Ectodermal cell (in vitro differentiated cells): ENCODE measurements at regions not wholly inside any gene's neighbourhood (a gene's known extent, or its start where the extent isn't known, plus 50 kb on each side); places are given as distances from the start of the nearest gene placed in this dataset.

ENCODE experiments used
- H3K27ac ChIP-seq: 2 replicates; pipeline ENCODE4 v1.7.0; 2013; ENCODE audit warnings: mild to moderate bottlenecking, low read depth, low read length; ENCODE audit not compliant: insufficient read depth, poor library complexity, severe bottlenecking
- H3K27me3 ChIP-seq: 2 replicates; pipeline ENCODE4 v1.7.0; 2013; ENCODE audit warnings: mild to moderate bottlenecking, low read length; ENCODE audit not compliant: insufficient read depth, control insufficient read depth, poor library complexity, severe bottlenecking
- H3K36me3 ChIP-seq: one replicate; pipeline ENCODE4 v1.7.0; 2013; ENCODE audit warnings: low read length; ENCODE audit not compliant: control insufficient read depth, insufficient read depth
- H3K4me1 ChIP-seq: one replicate; pipeline ENCODE4 v1.7.0; 2013; ENCODE audit warnings: low read length; ENCODE audit not compliant: control insufficient read depth, insufficient read depth
- H3K4me3 ChIP-seq: 2 replicates; pipeline ENCODE4 v1.7.0; 2013; ENCODE audit warnings: low read depth, low read length, control low read depth; ENCODE audit not compliant: insufficient read depth
- H3K9me3 ChIP-seq: 2 replicates; pipeline ENCODE4 v1.7.0; 2013; ENCODE audit warnings: mild to moderate bottlenecking, low read length, moderate library complexity; ENCODE audit not compliant: control insufficient read depth
- WGBS, 2 experiments: methylation state at CpG; one replicate each; pipeline ENCODE4 v1.1.7; 2013; ENCODE audit warnings: missing lambda C conversion rate in 2 of 2; 5-methylcytosine and 5-hydroxymethylcytosine counted together

GRCh38 chr2:107634172-107634571 lies 192.5 kb upstream of the RGPD4 start:
- H3K9me3 ChIP-seq = peaks cover 7% of the 10 kb centered on the region
- no peaks in the 10 kb centered on the region for H3K36me3 ChIP-seq
- H3K4me3 ChIP-seq = no peak overlapping the region
- 100% methylated on average over 1 of the region's 1 CpG for WGBS, 2 experiments
- H3K27me3 ChIP-seq = no peaks in the 10 kb centered on the region
- H3K4me1 ChIP-seq = no peaks in the 10 kb centered on the region
- no peak overlapping the region for H3K27ac ChIP-seq

- WGBS, 2 experiments = 87 to 97% methylated on average over 3 of the region's 3 CpGs
Observed at GRCh38 chr2:107635883-107636282, 190.8 kb upstream of the RGPD4 start.

GRCh38 chr2:107645586-107645985 lies 181.1 kb upstream of the RGPD4 start:
- Histone ChIP-seq H3K9me3 (no peaks in the 10 kb centered on the region), H3K27me3 (no peaks in the 10 kb centered on the region), H3K27ac (no peak overlapping the region), H3K4me3 (no peak overlapping the region), H3K36me3 (no peaks in the 10 kb centered on the region), H3K4me1 (no peaks in the 10 kb centered on the region)

More at GRCh38 chr2:107635883-107636282, 190.8 kb upstream of the RGPD4 start:
- Histone ChIP-seq H3K27me3 (no peaks in the 10 kb centered on the region), H3K27ac (no peak overlapping the region), H3K36me3 (no peaks in the 10 kb centered on the region), H3K4me3 (no peak overlapping the region), H3K4me1 (no peaks in the 10 kb centered on the region), H3K9me3 (peaks cover 7% of the 10 kb centered on the region)

GRCh38 chr2:107648781-107649404 lies 177.8 kb upstream of the RGPD4 start:
- Histone ChIP-seq H3K36me3 (no peaks in the 10 kb centered on the region), H3K27ac (no peak overlapping the region), H3K27me3 (no peaks in the 10 kb centered on the region), H3K4me3 (no peak overlapping the region), H3K4me1 (no peaks in the 10 kb centered on the region), H3K9me3 (no peaks in the 10 kb centered on the region)
- 91 to 93% methylated on average over 11 of the region's 11 CpGs for WGBS, 2 experiments

GRCh38 chr2:107657049-107657448 lies 169.6 kb upstream of the RGPD4 start:
- Histone ChIP-seq H3K4me1 (no peaks in the 10 kb centered on the region), H3K27ac (no peak overlapping the region), H3K36me3 (no peaks in the 10 kb centered on the region), H3K9me3 (no peaks in the 10 kb centered on the region), H3K27me3 (no peaks in the 10 kb centered on the region), H3K4me3 (no peak overlapping the region)
- 100% methylated on average over 2 of the region's 3 CpGs; no CpG with 5 or more reads in 1 of the 2 experiments for WGBS, 2 experiments

- H3K27ac ChIP-seq = no peak overlapping the region
- no peaks in the 10 kb centered on the region for H3K36me3 ChIP-seq
- no peaks in the 10 kb centered on the region for H3K9me3 ChIP-seq
- H3K4me1 ChIP-seq = no peaks in the 10 kb centered on the region
- no peaks in the 10 kb centered on the region for H3K27me3 ChIP-seq
- H3K4me3 ChIP-seq = no peak overlapping the region
- WGBS, 2 experiments = 90 to 93% methylated on average over 6 of the region's 6 CpGs
Observed at GRCh38 chr2:107663632-107664031, 163.1 kb upstream of the RGPD4 start.

GRCh38 chr2:107669335-107669734 lies 157.4 kb upstream of the RGPD4 start:
- H3K4me1 ChIP-seq = no peaks in the 10 kb centered on the region
- H3K27ac ChIP-seq = no peak overlapping the region
- no peaks in the 10 kb centered on the region for H3K9me3 ChIP-seq
- H3K27me3 ChIP-seq = no peaks in the 10 kb centered on the region
- WGBS, 2 experiments = 73 to 74% methylated on average over 3 of the region's 4 CpGs
- no peaks in the 10 kb centered on the region for H3K36me3 ChIP-seq
- H3K4me3 ChIP-seq = no peak overlapping the region

- Histone ChIP-seq H3K36me3 (no peaks in the 10 kb centered on the region), H3K4me1 (peaks cover 15% of the 10 kb centered on the region), H3K27me3 (no peaks in the 10 kb centered on the region), H3K4me3 (no peak overlapping the region), H3K9me3 (no peaks in the 10 kb centered on the region), H3K27ac (no peak overlapping the region)
- WGBS, 2 experiments = 65 to 72% methylated on average over 8 of the region's 8 CpGs
Observed at GRCh38 chr2:107681936-107682335, 144.8 kb upstream of the RGPD4 start.

- H3K4me3 ChIP-seq = no peak overlapping the region
- H3K4me1 ChIP-seq = peaks cover 15% of the 10 kb centered on the region
- no peaks in the 10 kb centered on the region for H3K9me3 ChIP-seq
- H3K36me3 ChIP-seq = no peaks in the 10 kb centered on the region
- H3K27ac ChIP-seq = no peak overlapping the region
- WGBS, 2 experiments = 96 to 98% methylated on average over 4 of the region's 4 CpGs
- H3K27me3 ChIP-seq = no peaks in the 10 kb centered on the region
Observed at GRCh38 chr2:107684421-107684820, 142.3 kb upstream of the RGPD4 start.

GRCh38 chr2:107685421-107685986 lies 141.2 kb upstream of the RGPD4 start:
- Histone ChIP-seq H3K36me3 (no peaks in the 10 kb centered on the region), H3K4me3 (no peak overlapping the region), H3K27me3 (no peaks in the 10 kb centered on the region), H3K27ac (no peak overlapping the region), H3K4me1 (peaks cover 15% of the 10 kb centered on the region), H3K9me3 (no peaks in the 10 kb centered on the region)
- 62 to 86% methylated on average over 3 of the region's 3 CpGs for WGBS, 2 experiments
